RPMI8226 (cell line): ENCODE measurements at regions not wholly inside any gene's neighbourhood (a gene's known extent, or its start where the extent isn't known, plus 50 kb on each side); places are given as distances from the start of the nearest gene placed in this dataset.

Experiments used
- DNase-seq: peaks from one replicate; pipeline ENCODE4 v3.0.0-alpha.2; 2015

GRCh38 chr2:12090590-12090989 is 344.2 kb downstream of the LPIN1 start:
- no peak for DNase-seq

GRCh38 chr2:12091201-12091806 is 344.9 kb downstream of the LPIN1 start:
- no peak for DNase-seq

GRCh38 chr2:12094134-12094533 is 347.7 kb downstream of the LPIN1 start:
- no peak for DNase-seq

- DNase-seq, result no peak
Observed at GRCh38 chr2:12096051-12096787, 349.8 kb downstream of the LPIN1 start.

GRCh38 chr2:12096788-12097449 is 350.5 kb downstream of the LPIN1 start:
- no peak for DNase-seq

GRCh38 chr2:12097859-12098258 is 351.4 kb downstream of the LPIN1 start:
- peak; percentile 9 for DNase-seq

GRCh38 chr2:12099374-12099773 is 352.9 kb downstream of the LPIN1 start:
- DNase-seq, result no peak

GRCh38 chr2:12102679-12103078 is 356.2 kb downstream of the LPIN1 start:
- DNase-seq, result no peak

GRCh38 chr2:12105180-12105579 is 358.7 kb downstream of the LPIN1 start:
- no peak for DNase-seq

- no peak for DNase-seq
Observed at GRCh38 chr2:12106440-12107080, 360.1 kb downstream of the LPIN1 start.

GRCh38 chr2:12107321-12107720 is 360.9 kb downstream of the LPIN1 start:
- no peak for DNase-seq

GRCh38 chr2:12107939-12108338 is 361.5 kb downstream of the LPIN1 start:
- no peak for DNase-seq

GRCh38 chr2:12109363-12110017 is 363.1 kb downstream of the LPIN1 start:
- DNase-seq, result no peak

GRCh38 chr2:12110074-12110473 is 363.6 kb downstream of the LPIN1 start:
- no peak for DNase-seq

- no peak for DNase-seq
Observed at GRCh38 chr2:12110481-12110880, 364.0 kb downstream of the LPIN1 start.

- no peak for DNase-seq
Observed at GRCh38 chr2:12113412-12113811, 367.0 kb downstream of the LPIN1 start.

GRCh38 chr2:12114816-12115215 is 368.4 kb downstream of the LPIN1 start:
- no peak for DNase-seq

GRCh38 chr2:12116228-12116750 is 369.9 kb downstream of the LPIN1 start:
- DNase-seq, result no peak

- DNase-seq, result no peak
Observed at GRCh38 chr2:12119841-12120240, 373.4 kb downstream of the LPIN1 start.

- DNase-seq, result no peak
Observed at GRCh38 chr2:12120281-12121150, 374.1 kb downstream of the LPIN1 start.

GRCh38 chr2:12124790-12125189 is 378.4 kb downstream of the LPIN1 start:
- DNase-seq, result no peak

GRCh38 chr2:12126318-12126717 is 379.9 kb downstream of the LPIN1 start:
- no peak for DNase-seq
